Stomach (tissue), 8 donors: ENCODE measurements at regions not wholly inside any gene's neighbourhood (a gene's known extent, or its start where the extent isn't known, plus 50 kb on each side); places are given as distances from the start of the nearest gene placed in this dataset.

Source experiments
- DNase-seq, 2 donors: peaks; one replicate each; pipeline versions ENCODE4 v3.0.0 to v3.0.0-alpha.2; 2013 to 2019
- H3K27ac ChIP-seq, 5 donors: fragments of 200-600 bp in 4 of 5; sonication (generic) in 4 of 5; one replicate each; pipeline ENCODE4 v1.5.1; 2013 to 2019; ENCODE audit warnings: mild to moderate bottlenecking in 1 of 5, moderate library complexity in 1 of 5
- H3K27me3 ChIP-seq, 3 donors: fragments of 200-600 bp; sonication (generic); one replicate each; pipeline ENCODE4 v1.5.1; 2017 to 2019; ENCODE audit warnings: mixed run types in 1 of 3
- H3K36me3 ChIP-seq, 4 donors: fragments of 200-600 bp; sonication (generic); 1 replicate in 3 of 4; 2 replicates in 1 of 4; pipeline ENCODE4 v1.5.1; 2016 to 2019
- H3K4me1 ChIP-seq, 4 donors: fragments of 200-600 bp; sonication (generic); one replicate each; pipeline ENCODE4 v1.5.1; 2016 to 2019
- H3K4me3 ChIP-seq, 4 donors: fragments of 200-600 bp; sonication (generic) in 3 of 4; one replicate each; pipeline ENCODE4 v1.5.1; 2016 to 2019; ENCODE audit warnings: mild to moderate bottlenecking in 1 of 4
- H3K9me3 ChIP-seq, 4 donors: fragments of 200-600 bp; sonication (generic); one replicate each; pipeline ENCODE4 v1.5.1; 2016 to 2019
- CTCF ChIP-seq, 7 experiments: fragments of 450-650 bp in 4 of 7; fragments of 200-600 bp in 3 of 7; sonication (generic) in 3 of 7; IDR thresholded peaks; one replicate each; pipeline ENCODE4 v1.5.1; 2016 to 2019; ENCODE audit warnings: antibody characterized with exemption in 7 of 7, control low read depth in 2 of 7, mild to moderate bottlenecking in 1 of 7
- EP300 ChIP-seq: sonication (generic); formaldehyde crosslinking; IDR thresholded peaks from one replicate; pipeline ENCODE4 v1.6.1; 2017; ENCODE audit warnings: antibody characterized with exemption
- POLR2A ChIP-seq, 4 donors: fragments of 450-650 bp; IDR thresholded peaks; one replicate each; pipeline ENCODE4 v1.6.1; 2016; ENCODE audit warnings: antibody characterized with exemption in 4 of 4, control low read depth in 2 of 4, mild to moderate bottlenecking in 1 of 4, moderate library complexity in 1 of 4
- POLR2AphosphoS5 ChIP-seq, 3 donors: sonication (generic); formaldehyde crosslinking; IDR thresholded peaks; one replicate each; pipeline ENCODE4 v1.6.1; 2016; ENCODE audit warnings: antibody characterized with exemption in 3 of 3
- WGBS, 5 donors: extraction: QIAGEN DNeasy Blood & Tissue Kit in 3 of 5; methylation state at CpG; one replicate each; pipeline versions ENCODE4 v1.1.5 to v1.1.7; 2013 to 2018; 5-methylcytosine and 5-hydroxymethylcytosine counted together
- intact Hi-C: fragments of 100-400 bp; cut with DNase I; formaldehyde crosslinking; loops from one replicate; pipeline ENCODE4 v1.15.1; 2023; ENCODE audit warnings: low total_unique reads
- donor health status: healthy with polysubstance abuse.
- donor health status: Bipolar disorder and iron deficiency.
- donor health status: healthy.

- no peak for TF ChIP-seq POLR2AphosphoS5 (IDR thresholded peaks at IDR 0.05)
- TF ChIP-seq POLR2A (IDR thresholded peaks at IDR 0.05), result no peak
- no peak for TF ChIP-seq CTCF (IDR thresholded peaks at IDR 0.05)
- no peak for TF ChIP-seq EP300
Measured at GRCh38 chr4:43835869-43836268, 612.7 kb downstream of the KCTD8 start.

GRCh38 chr4:43837171-43837570 is 611.4 kb downstream of the KCTD8 start:
- no peaks in the 10 kb centered on the region for H3K4me1 ChIP-seq
- H3K4me3 ChIP-seq, result no peak overlapping the region
- no peaks in the 10 kb centered on the region for H3K9me3 ChIP-seq
- no peaks in the 10 kb centered on the region for H3K36me3 ChIP-seq
- no peak for TF ChIP-seq EP300
- no peak for TF ChIP-seq POLR2A (IDR thresholded peaks at IDR 0.05)
- TF ChIP-seq CTCF (IDR thresholded peaks at IDR 0.05), result no peak
- no peak for TF ChIP-seq POLR2AphosphoS5 (IDR thresholded peaks at IDR 0.05)
- intact Hi-C loops, result no loop called here
- no peak for DNase-seq
- H3K27ac ChIP-seq, result no peak overlapping the region
- no peaks in the 10 kb centered on the region for H3K27me3 ChIP-seq

More at GRCh38 chr4:43835869-43836268, 612.7 kb downstream of the KCTD8 start:
- H3K4me3 ChIP-seq, result no peak overlapping the region
- no peaks in the 10 kb centered on the region for H3K27me3 ChIP-seq
- DNase-seq, result no peak
- no peaks in the 10 kb centered on the region for H3K36me3 ChIP-seq
- no peaks in the 10 kb centered on the region for H3K9me3 ChIP-seq
- H3K27ac ChIP-seq, result no peak overlapping the region
- intact Hi-C loops, result no loop called here
- no peaks in the 10 kb centered on the region for H3K4me1 ChIP-seq

- no peak for TF ChIP-seq CTCF (IDR thresholded peaks at IDR 0.05)
- TF ChIP-seq POLR2A (IDR thresholded peaks at IDR 0.05), result no peak
- TF ChIP-seq EP300, result no peak
- no peak for TF ChIP-seq POLR2AphosphoS5 (IDR thresholded peaks at IDR 0.05)
- DNase-seq, result no peak
- H3K4me3 ChIP-seq, result no peak overlapping the region
- no peaks in the 10 kb centered on the region for H3K9me3 ChIP-seq
- H3K27me3 ChIP-seq, result no peaks in the 10 kb centered on the region
- no peaks in the 10 kb centered on the region for H3K4me1 ChIP-seq
- intact Hi-C loops, result no loop called here
- no peaks in the 10 kb centered on the region for H3K36me3 ChIP-seq
- H3K27ac ChIP-seq, result no peak overlapping the region
Measured at GRCh38 chr4:43837604-43838003, 611.0 kb downstream of the KCTD8 start.

- peaks cover 0 to 7% (median 3%) of the 10 kb centered on the region in 4 donors for H3K9me3 ChIP-seq
- 58 to 68% (median 64%) methylated on average over 1 of the region's 1 CpG for WGBS, 5 donors
- DNase-seq, result no peak
- intact Hi-C loops, result no loop called here
- H3K36me3 ChIP-seq, result no peaks in the 10 kb centered on the region
- TF ChIP-seq EP300 (no peak), POLR2A (IDR thresholded peaks at IDR 0.05) (no peak), POLR2AphosphoS5 (IDR thresholded peaks at IDR 0.05) (no peak), CTCF (IDR thresholded peaks at IDR 0.05) (no peak)
- no peaks in the 10 kb centered on the region for H3K27me3 ChIP-seq
- H3K27ac ChIP-seq, result no peak overlapping the region
- no peaks in the 10 kb centered on the region for H3K4me1 ChIP-seq
- no peak overlapping the region for H3K4me3 ChIP-seq
Measured at GRCh38 chr4:43842594-43842993, 606.0 kb downstream of the KCTD8 start.
